ENCODE measurements at regions not wholly inside any gene's neighbourhood (a gene's known extent, or its start where the extent isn't known, plus 50 kb on each side); places are given as distances from the start of the nearest gene placed in this dataset.

- H3K27me3 ChIP-seq (ENCODE audit: insufficient read depth, low read depth, low read length) = no peaks in the 10 kb centered on the region
- H3K4me2 ChIP-seq (ENCODE audit: low read length) = no peak overlapping the region
- no peaks in the 10 kb centered on the region for H3K9me3 ChIP-seq (ENCODE audit: low read length)
- H3K9me2 ChIP-seq (ENCODE audit: insufficient read depth, low read length) = no peaks in the 10 kb centered on the region
- H3K4me3 ChIP-seq (ENCODE audit: low read length) = no peak overlapping the region
- H3K27ac ChIP-seq (ENCODE audit: low read length) = no peak overlapping the region
- H2AFZ ChIP-seq (ENCODE audit: low read depth, low read length) = no peak overlapping the region
- H3K79me2 ChIP-seq (replicated peaks; ENCODE audit: insufficient read depth, low read length) = no peaks in the 10 kb centered on the region
- H4K20me1 ChIP-seq (ENCODE audit: insufficient read depth) = no peaks in the 10 kb centered on the region
- no peaks in the 10 kb centered on the region for H3F3A ChIP-seq (ENCODE audit: insufficient read depth, low read length, poor library complexity, severe bottlenecking)
- no peak overlapping the region for H3K9ac ChIP-seq (ENCODE audit: low read length)
- no peaks in the 10 kb centered on the region for H3K36me3 ChIP-seq (ENCODE audit: insufficient read depth, low read length)
- no peak for TF ChIP-seq REST (IDR thresholded peaks at IDR 0.05; ENCODE audit: borderline replicate concordance)
- no peak for TF ChIP-seq EP300 (conservative IDR thresholded peaks at IDR 0.05; ENCODE audit: poor library complexity, severe bottlenecking)
- TF ChIP-seq CTCF (IDR thresholded peaks at IDR 0.05; ENCODE audit: poor library complexity, severe bottlenecking) = no peak
- TF ChIP-seq SMC3 (conservative IDR thresholded peaks at IDR 0.05; ENCODE audit: poor library complexity) = no peak
- TF ChIP-seq POLR2AphosphoS5 (IDR thresholded peaks at IDR 0.05) = no peak
- TF ChIP-seq RAD21 (conservative IDR thresholded peaks at IDR 0.05) = no peak
- no peak for TF ChIP-seq EZH2 (IDR thresholded peaks at IDR 0.05; ENCODE audit: borderline replicate concordance, insufficient read depth, low read length, poor library complexity, severe bottlenecking)
- TF ChIP-seq TAF1 (IDR thresholded peaks at IDR 0.05; ENCODE audit: low read depth) = no peak
- TF ChIP-seq MXI1 (conservative IDR thresholded peaks at IDR 0.05; ENCODE audit: poor library complexity, severe bottlenecking) = no peak
These were observed 730.0 kb upstream of the SORCS1 start for GRCh38 chr10:107894516-107894915.

- no peaks in the 10 kb centered on the region for H3K9me2 ChIP-seq (ENCODE audit: insufficient read depth, low read length)
- no peaks in the 10 kb centered on the region for H4K20me1 ChIP-seq (ENCODE audit: insufficient read depth)
- no peak overlapping the region for H3K4me2 ChIP-seq (ENCODE audit: low read length)
- H3F3A ChIP-seq (ENCODE audit: insufficient read depth, low read length, poor library complexity, severe bottlenecking) = no peaks in the 10 kb centered on the region
- H3K9me3 ChIP-seq (ENCODE audit: low read length) = no peaks in the 10 kb centered on the region
- no peak overlapping the region for H3K4me3 ChIP-seq (ENCODE audit: low read length)
- no peak for TF ChIP-seq CTCF (IDR thresholded peaks at IDR 0.05; ENCODE audit: poor library complexity, severe bottlenecking)
- TF ChIP-seq EZH2 (IDR thresholded peaks at IDR 0.05; ENCODE audit: borderline replicate concordance, insufficient read depth, low read length, poor library complexity, severe bottlenecking) = no peak
- TF ChIP-seq EP300 (conservative IDR thresholded peaks at IDR 0.05; ENCODE audit: poor library complexity, severe bottlenecking) = no peak
- TF ChIP-seq RAD21 (conservative IDR thresholded peaks at IDR 0.05) = no peak
- TF ChIP-seq TAF1 (IDR thresholded peaks at IDR 0.05; ENCODE audit: low read depth) = no peak
- TF ChIP-seq POLR2AphosphoS5 (IDR thresholded peaks at IDR 0.05) = no peak
- TF ChIP-seq MXI1 (conservative IDR thresholded peaks at IDR 0.05; ENCODE audit: poor library complexity, severe bottlenecking) = no peak
- no peak for TF ChIP-seq REST (IDR thresholded peaks at IDR 0.05; ENCODE audit: borderline replicate concordance)
- no peak for TF ChIP-seq SMC3 (conservative IDR thresholded peaks at IDR 0.05; ENCODE audit: poor library complexity)
- H2AFZ ChIP-seq (ENCODE audit: low read depth, low read length) = no peak overlapping the region
- no peaks in the 10 kb centered on the region for H3K79me2 ChIP-seq (replicated peaks; ENCODE audit: insufficient read depth, low read length)
- H3K36me3 ChIP-seq (ENCODE audit: insufficient read depth, low read length) = no peaks in the 10 kb centered on the region
- H3K27me3 ChIP-seq (ENCODE audit: insufficient read depth, low read depth, low read length) = no peaks in the 10 kb centered on the region
- H3K9ac ChIP-seq (ENCODE audit: low read length) = no peak overlapping the region
- no peak overlapping the region for H3K27ac ChIP-seq (ENCODE audit: low read length)
These were observed 724.6 kb upstream of the SORCS1 start for GRCh38 chr10:107889105-107889504.
